T-helper 2 cell treated with Interferon-gamma antibody and Interleukin-4, amounts not matched to agents 100 ng/mL and 5 ng/mL, for 36 hours (primary cell): ENCODE measurements at regions not wholly inside any gene's neighbourhood (a gene's known extent, or its start where the extent isn't known, plus 50 kb on each side); places are given as distances from the start of the nearest gene placed in this dataset.

ENCODE experiments used
- intact Hi-C: fragments of 100-400 bp; cut with micrococcal nuclease; formaldehyde crosslinking; loops from one replicate; pipeline ENCODE4 v1.15.1; 2023

DNA sequence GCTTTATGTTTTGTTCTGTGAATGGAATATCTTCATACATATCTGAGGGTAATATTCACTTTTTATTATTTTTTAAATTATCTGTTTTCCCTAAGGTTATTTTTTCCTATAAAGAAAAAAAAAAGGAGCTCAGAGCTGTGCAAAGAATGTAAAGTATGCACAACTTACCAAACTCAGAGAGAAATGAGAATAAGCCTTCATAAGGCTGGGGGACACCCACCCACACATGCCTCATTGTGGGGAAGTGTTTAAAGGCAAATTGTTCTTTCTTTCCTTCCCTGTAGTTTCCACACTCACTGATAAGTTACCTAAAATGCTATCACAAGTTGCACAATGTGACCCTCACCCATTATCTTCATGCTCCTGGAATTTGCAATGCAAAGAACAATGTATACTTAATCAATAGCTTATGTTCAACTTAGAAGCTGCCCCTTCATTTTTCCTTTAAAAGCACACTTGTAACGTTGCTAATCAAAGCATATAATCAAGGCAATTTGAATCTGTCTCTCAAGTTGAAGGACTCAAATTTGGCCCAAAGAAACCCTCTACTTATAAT, 108.1 kb downstream of the GNAT3 start:
- intact Hi-C loops = no loop called here

GRCh38 chr7:80401708-80402107, 110.2 kb downstream of the GNAT3 start:
- intact Hi-C loops = no loop called here

DNA sequence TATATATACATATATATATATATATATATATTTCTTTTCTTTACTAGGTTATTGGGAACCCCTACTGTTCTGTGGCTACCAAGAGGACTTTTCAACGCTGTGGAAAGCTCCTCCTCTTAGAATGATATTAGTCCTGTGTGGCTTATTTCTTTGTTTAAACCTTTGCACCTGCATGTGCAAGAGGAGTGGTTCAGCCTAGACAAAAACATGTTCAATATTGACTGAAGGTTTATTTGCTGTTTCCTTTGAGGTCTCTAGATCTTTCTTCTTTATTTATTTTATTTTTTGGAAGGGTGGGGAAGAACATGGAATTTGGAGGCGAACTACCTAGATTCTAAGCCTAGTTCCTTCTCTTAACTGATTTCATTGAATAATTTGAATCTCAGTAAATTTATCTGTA, 118.1 kb downstream of the GNAT3 start:
- intact Hi-C loops = loop anchor here (5.0 kb wide), 1 partner anchor 296 kb away; no protein-coding TSS in a partner anchor

DNA sequence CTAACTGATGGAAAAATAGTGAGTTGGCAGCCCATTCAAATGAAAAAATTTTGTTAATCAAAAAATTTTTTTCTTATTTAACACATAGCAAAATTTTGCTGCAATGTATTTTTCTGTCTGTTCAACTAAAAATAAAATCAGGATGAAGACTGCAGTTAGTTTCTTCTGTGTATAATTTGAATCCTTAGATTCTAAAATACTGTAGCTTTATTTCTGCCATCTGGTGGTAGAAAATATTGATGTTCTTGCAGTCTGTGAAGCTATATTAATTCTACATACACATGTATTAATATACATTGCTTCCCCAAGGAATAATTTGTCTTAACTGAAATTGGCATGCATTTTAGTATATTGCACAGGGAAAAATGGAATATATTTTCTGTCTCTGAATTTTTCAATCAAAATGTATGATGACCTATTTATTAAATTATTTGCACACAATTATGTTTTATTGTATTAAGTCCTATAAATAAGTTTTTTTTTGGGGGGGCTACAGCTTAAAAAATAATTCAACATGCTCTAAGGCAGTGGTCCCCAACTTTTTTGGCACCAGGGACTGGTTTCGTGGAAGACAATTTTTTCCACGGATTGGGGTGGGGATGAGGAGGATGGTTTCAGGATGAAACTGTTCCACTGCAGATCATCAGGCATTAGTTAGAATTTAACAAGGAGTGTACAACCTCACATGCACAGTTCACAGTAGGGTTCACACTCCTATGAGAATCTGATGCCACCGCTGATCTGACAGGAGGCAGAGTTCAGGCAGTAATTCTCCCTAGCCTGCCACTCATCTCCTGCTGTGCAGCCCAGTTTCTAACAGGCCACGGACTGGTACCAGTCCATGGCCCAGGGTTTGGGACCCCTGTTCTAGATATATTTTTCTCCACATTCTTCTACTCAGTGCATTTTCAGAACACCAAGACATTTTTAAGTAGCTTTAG, 119.4 kb downstream of the GNAT3 start:
- intact Hi-C loops = loop anchor here (5.0 kb wide), 1 partner anchor 295 kb away; no protein-coding TSS in a partner anchor

DNA sequence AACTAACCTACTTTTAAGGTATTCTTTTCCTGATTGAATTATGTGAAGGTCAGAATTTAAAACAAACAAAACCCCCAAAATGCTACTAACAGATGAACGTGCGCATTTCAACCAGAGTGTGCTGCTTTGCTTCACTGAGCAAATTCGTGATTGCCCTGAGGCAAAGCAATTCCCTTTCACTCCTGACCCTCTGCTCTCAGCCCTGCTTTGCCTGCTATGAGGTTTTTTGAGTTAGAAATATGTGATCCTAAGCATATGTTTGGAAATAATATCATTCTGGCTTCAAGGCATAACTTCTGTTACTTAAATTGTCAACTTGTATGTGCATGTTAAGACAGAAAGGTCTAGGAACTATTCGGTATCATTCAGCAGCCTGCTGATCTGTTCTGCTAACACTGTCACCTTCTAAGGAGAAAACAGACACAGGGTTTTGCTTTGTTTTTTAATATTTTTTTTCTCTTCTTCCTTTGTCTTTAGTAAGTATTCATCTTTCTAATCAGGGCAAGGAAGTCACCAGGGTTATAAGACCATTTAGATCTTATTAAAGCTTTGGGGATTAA, 124.2 kb downstream of the GNAT3 start:
- intact Hi-C loops = no loop called here

GRCh38 chr7:80386686-80387085, 125.2 kb downstream of the GNAT3 start:
- intact Hi-C loops = no loop called here

DNA sequence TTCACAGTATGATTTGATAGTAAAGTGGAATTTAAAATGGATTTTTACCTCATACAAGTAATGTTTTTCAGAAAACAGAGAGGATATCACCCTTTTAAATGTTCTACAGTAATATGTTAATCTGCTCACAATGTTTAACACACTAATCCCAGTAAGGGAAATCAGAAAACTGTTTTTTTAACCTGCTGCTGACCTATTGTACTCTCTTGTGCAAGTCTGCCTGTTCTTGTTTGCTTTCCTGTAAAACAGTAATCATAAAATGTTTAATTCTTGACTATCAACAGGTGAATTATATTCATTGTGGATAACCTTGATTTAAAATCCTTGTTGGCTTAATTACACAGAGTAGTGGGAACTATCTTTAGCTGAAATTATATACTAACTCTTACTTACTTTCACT, 126.4 kb downstream of the GNAT3 start:
- intact Hi-C loops = no loop called here

- intact Hi-C loops = no loop called here
Observed at GRCh38 chr7:80380957-80381356, 130.9 kb downstream of the GNAT3 start.

- intact Hi-C loops = no loop called here
Observed at GRCh38 chr7:80379034-80379982, 132.6 kb downstream of the GNAT3 start.

DNA sequence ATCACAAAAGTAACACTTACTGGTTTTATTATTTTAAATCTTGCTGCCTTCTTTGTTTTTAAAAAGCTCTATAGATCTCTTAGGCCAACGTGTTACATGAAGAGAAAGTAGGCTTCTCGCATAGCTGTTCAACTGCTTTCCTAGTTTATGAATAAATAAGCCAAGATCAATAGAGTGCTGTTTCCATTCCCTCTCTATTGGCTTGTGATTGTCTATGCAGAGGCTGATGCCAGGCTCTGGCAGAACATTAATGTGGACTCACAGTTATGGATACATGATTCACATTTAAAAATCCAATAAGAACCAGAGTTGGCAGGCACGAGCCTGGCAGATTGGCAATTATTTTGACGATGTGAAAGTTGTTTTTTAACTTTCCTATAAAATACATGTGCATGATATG, 137.5 kb downstream of the GNAT3 start:
- intact Hi-C loops = no loop called here

- intact Hi-C loops = no loop called here
Observed at GRCh38 chr7:80373429-80374032, 138.3 kb downstream of the GNAT3 start.

GRCh38 chr7:80372415-80372814, 139.4 kb downstream of the GNAT3 start:
- intact Hi-C loops = no loop called here

DNA sequence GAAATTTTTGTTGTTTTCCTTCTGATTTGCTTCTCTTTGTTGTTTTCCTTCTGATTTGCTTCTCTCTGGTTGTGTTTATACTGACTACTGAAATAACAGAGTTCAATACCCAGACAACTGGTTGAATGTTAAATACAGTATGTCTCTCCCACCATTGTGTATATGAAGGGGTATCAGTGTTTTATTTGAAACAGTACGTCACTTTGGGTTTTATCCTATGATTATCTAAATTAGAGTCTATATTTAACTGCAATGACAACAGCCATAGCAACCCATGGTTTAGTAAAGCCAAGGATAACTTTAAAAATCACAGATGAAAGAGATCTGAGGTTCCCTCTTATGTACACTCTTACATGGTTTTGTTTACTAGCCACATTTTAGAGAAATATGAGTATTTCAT, 141.3 kb downstream of the GNAT3 start:
- intact Hi-C loops = no loop called here

- intact Hi-C loops = no loop called here
Observed at GRCh38 chr7:80369321-80369720, 142.5 kb downstream of the GNAT3 start.

- intact Hi-C loops = no loop called here
Observed at GRCh38 chr7:80362677-80363076, 149.2 kb downstream of the GNAT3 start.

DNA sequence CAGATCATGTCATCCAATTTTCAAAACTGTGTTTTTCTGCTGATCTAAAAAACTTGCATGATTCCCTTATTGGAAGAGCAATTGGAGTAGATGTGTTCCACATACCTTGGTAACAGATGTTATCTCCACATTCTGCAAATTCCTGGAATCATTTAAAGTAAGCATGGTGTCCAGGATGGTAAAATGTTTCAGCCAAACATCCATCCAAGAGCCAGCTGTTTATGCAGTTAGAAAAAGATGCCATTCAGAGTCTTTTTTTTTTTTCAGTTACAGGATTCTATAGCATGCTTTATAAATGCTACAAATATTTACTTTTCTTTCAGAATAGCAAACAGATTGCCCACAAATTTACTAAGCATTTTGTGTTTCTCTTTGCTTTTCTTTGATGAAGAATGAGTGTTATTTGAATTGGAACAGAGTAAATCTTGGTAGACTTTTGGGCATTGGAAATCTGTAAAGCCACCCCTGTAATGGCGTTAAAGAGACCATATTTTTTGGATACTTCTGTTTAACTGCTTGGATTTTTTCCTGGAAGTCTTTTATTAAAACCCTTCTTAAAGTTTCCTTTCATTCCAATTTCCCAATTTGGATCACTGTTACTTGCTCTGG, 149.8 kb downstream of the GNAT3 start:
- intact Hi-C loops = no loop called here

DNA sequence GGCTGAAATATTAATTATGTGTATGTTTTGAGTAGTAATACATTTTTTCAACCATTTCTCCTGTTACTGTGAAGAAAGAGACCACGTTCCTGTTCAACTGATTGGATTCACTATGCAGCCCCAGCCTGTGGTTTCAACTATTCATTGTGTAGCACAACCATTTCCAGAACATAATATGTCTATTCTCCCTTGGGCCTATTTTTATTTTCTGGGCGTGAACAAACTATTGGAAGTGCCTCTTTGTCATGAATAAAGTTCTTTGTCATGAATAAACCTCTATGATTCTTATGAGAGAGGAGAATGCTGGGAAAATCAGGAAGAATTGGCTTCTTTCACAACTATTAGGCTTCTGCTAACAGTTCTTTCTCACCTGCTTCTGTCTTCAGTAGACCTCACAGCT, 152.4 kb downstream of the GNAT3 start:
- intact Hi-C loops = no loop called here

GRCh38 chr7:80359029-80359428, 152.8 kb downstream of the GNAT3 start:
- intact Hi-C loops = no loop called here

GRCh38 chr7:80357530-80357929, 154.3 kb downstream of the GNAT3 start:
- intact Hi-C loops = no loop called here

- intact Hi-C loops = no loop called here
Observed at GRCh38 chr7:80350430-80350829, 161.4 kb downstream of the GNAT3 start.

DNA sequence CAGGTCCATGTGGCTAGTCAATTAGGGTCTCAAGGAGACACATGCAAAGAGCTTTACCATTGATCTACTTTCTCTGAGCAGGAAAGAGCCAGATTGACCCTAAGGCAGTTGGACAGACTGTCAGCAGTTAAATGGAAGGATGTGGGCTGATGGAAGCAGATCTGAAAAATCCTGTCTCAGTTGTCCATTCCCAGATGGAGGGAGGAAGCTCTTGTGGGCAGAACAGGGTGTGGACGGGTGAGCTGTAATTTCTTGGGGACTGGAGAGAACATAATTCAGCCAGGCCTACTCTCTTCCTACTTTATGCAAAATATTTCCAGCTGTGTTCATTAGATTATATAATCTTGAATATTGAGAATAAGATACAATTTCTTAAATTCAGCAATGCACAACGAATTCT, 163.6 kb downstream of the GNAT3 start:
- intact Hi-C loops = no loop called here
